LNCaP clone FGC (cell line): ENCODE measurements at regions not wholly inside any gene's neighbourhood (a gene's known extent, or its start where the extent isn't known, plus 50 kb on each side); places are given as distances from the start of the nearest gene placed in this dataset.

Experiments
- DNase-seq: peaks from one replicate; pipeline ENCODE4 v3.0.0-alpha.2; 2011; ENCODE audit warnings: low read depth
- H3K4me3 ChIP-seq: 2 replicates; pipeline ENCODE4 v1.5.1; 2011; ENCODE audit warnings: mild to moderate bottlenecking, low read depth, low read length, control low read depth
- TF ChIP-seq, protein P1 (sequence below): IDR thresholded peaks from 2 replicates; pipeline ENCODE4 v1.5.1; 2012; ENCODE audit warnings: mild to moderate bottlenecking; ENCODE audit not compliant: control insufficient read depth, insufficient read depth; ENCODE audit errors: extremely low read depth

DNA sequence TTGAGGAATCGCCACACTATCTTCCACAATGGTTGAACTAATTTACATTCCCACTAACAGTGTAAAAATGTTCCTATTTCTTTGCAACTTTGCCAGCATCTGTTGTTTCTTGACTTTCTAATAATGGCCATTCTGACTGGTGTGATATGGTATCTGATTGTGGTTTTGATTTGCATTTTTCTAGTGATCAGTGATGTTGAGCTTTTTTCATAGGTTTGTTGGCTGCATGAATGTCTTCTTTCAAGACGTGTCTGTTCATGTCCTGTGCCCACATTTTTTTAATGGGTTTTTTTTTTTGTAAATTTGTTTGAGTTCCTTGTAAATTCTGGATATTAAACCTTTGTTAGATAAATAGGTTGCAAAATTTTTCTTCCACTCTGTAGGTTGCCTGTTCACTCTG lies 615.9 kb downstream of the SEMA5A start:
- TF ChIP-seq, protein P1, sequence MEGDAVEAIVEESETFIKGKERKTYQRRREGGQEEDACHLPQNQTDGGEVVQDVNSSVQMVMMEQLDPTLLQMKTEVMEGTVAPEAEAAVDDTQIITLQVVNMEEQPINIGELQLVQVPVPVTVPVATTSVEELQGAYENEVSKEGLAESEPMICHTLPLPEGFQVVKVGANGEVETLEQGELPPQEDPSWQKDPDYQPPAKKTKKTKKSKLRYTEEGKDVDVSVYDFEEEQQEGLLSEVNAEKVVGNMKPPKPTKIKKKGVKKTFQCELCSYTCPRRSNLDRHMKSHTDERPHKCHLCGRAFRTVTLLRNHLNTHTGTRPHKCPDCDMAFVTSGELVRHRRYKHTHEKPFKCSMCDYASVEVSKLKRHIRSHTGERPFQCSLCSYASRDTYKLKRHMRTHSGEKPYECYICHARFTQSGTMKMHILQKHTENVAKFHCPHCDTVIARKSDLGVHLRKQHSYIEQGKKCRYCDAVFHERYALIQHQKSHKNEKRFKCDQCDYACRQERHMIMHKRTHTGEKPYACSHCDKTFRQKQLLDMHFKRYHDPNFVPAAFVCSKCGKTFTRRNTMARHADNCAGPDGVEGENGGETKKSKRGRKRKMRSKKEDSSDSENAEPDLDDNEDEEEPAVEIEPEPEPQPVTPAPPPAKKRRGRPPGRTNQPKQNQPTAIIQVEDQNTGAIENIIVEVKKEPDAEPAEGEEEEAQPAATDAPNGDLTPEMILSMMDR = no peak
- no peak for DNase-seq
- H3K4me3 ChIP-seq = no peak overlapping the region

DNA sequence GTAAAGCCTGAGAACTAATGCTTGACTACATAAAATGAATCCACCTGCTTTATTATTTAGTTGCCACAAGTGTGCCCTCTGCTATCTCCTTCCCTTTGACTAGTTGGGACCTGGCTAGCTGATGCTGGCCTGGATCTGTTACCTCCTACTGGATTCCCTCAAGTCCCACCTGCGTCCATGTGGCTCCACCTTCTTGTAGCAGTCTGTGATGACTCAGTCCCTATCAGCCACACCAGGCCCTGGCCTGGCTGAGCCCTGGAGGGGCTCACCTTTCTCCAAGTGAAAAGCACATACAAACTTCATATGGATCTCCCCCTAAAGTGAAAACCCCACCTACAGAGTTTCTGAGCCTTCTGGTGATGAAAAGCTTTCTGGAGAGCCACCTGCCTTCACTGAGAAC lies 611.4 kb downstream of the SEMA5A start:
- no peak overlapping the region for H3K4me3 ChIP-seq
- no peak for DNase-seq
- TF ChIP-seq, protein P1 = no peak

DNA sequence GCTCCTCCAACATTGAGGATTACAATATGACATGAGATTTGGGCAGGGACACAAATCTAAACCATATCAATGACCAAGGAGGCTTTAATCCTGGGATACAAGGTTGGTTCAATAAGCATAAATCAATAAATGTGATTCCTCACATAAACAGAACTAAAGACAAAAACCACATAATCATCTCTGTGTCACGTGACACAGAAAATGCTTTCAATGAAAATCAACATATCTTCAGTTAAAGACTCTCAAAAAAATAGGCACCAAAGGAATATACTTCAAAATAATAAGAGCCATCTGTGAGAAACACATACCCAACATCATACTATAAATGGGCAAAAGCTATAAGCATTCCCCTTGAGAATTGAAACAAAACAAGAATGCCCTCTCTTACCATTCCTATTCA lies 604.9 kb downstream of the SEMA5A start:
- DNase-seq = no peak
- H3K4me3 ChIP-seq = no peak overlapping the region
- TF ChIP-seq, protein P1 = no peak

DNA sequence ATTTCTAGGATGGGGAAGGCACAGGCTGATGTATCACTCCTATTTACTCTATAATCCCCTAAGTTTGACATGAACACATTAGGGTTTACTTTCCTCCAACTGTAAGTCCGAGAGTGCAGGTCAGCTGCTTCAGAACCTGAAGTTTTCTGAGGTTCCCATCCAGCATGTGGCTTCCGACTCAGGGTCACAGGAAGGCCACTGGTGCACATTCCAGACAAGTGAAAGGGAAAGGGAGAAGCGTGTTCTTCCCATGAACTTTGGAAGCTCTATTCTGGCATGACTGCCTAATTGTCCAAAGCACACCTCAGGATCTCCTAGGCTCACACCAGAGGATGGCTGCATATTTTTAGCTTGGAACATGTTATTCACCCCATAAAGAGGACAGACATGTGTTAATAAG lies 602.6 kb downstream of the SEMA5A start:
- H3K4me3 ChIP-seq = no peak overlapping the region
- DNase-seq = no peak
- TF ChIP-seq, protein P1 = no peak

DNA sequence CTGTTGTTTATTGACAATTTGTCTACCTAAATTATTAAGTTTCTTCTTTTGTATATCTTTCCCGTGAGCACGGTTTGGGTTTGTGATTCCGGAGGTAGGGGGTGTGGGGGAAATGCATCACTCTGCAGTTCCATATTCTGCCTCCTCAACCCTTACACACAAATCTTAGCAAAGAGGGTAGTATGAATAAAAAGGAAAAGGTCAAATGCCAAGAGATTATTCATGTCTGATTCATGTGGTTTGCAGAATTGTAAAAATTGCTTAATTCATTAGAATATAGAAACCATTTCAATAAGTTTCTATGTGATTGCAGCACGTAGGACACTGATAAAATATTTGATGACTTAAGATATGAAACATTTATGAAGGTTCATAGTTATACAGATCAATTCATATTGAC lies 601.9 kb downstream of the SEMA5A start:
- no peak for DNase-seq
- TF ChIP-seq, protein P1 = no peak
- no peak overlapping the region for H3K4me3 ChIP-seq

DNA sequence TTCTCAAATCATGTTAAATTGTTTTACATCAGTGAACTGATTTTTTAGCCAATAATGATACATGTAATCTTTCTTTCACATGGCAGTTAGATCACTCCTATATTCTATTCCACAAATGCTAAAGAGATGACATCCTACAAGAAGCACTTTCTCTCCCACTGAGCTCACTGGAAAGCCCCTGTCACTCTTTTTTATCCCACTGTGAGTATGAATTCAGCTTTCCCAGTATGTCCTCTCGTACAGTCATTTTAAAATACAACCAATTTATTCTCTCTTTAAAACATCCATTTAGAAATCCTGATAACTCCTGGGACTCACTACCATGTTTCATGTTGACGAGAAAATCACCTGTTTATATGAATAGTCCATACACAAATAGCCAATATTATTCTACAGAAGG lies 599.9 kb downstream of the SEMA5A start:
- DNase-seq = no peak
- H3K4me3 ChIP-seq = no peak overlapping the region
- TF ChIP-seq, protein P1 = no peak

DNA sequence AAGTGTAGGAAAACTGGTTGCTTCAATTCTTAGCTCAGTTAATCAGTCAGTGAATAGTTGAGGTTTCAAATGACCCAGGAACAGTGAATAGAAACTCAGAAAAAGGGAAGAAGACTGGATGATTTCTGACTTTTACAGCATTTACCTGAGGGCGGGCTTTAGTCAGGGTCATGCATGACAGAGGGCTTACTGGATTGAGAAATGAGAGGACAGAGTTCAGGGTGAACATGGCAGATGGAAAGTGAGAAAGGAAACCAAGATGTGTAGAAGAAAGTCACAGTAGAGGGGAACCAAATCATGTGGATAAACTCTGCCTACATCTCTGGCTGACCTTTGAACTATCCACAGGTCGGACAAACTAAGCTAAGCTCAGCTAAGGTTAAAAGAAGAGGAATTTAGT lies 596.0 kb downstream of the SEMA5A start:
- TF ChIP-seq, protein P1 = no peak
- no peak overlapping the region for H3K4me3 ChIP-seq

More for the DNA sequence above, 596.0 kb downstream of the SEMA5A start:
- DNase-seq = no peak
